Muscle layer of duodenum (tissue), 2 donors: ENCODE measurements at regions not wholly inside any gene's neighbourhood (a gene's known extent, or its start where the extent isn't known, plus 50 kb on each side); places are given as distances from the start of the nearest gene placed in this dataset.

Experiments
- H3K27ac ChIP-seq: one replicate; pipeline ENCODE4 v1.7.0; 2013; ENCODE audit warnings: mild to moderate bottlenecking, low read length
- H3K27me3 ChIP-seq: one replicate; pipeline ENCODE4 v1.7.0; 2013; ENCODE audit warnings: low read depth, mild to moderate bottlenecking, control low read depth, low read length
- H3K36me3 ChIP-seq, 2 donors: one replicate each; pipeline ENCODE4 v1.7.0; 2013; ENCODE audit warnings: low read length in 2 of 2, control low read depth in 1 of 2, mild to moderate bottlenecking in 1 of 2; ENCODE audit not compliant: insufficient read depth in 2 of 2, control insufficient read depth in 1 of 2
- H3K4me1 ChIP-seq, 2 donors: one replicate each; pipeline ENCODE4 v1.7.0; 2013; ENCODE audit warnings: low read length in 2 of 2, mild to moderate bottlenecking in 2 of 2, control low read depth in 1 of 2, moderate library complexity in 1 of 2; ENCODE audit not compliant: insufficient read depth in 2 of 2, control insufficient read depth in 1 of 2
- H3K4me3 ChIP-seq, 2 donors: one replicate each; pipeline ENCODE4 v1.7.0; 2013; ENCODE audit warnings: low read length in 2 of 2, low read depth in 1 of 2, mild to moderate bottlenecking in 1 of 2
- H3K9me3 ChIP-seq, 2 donors: one replicate each; pipeline ENCODE4 v1.7.0; 2013; ENCODE audit warnings: low read length in 2 of 2, control low read depth in 1 of 2, mild to moderate bottlenecking in 1 of 2; ENCODE audit not compliant: control insufficient read depth in 1 of 2
- donor health status: healthy.

GRCh38 chrX:39519566-39520301, 578.0 kb downstream of the BCOR start:
- H3K36me3 ChIP-seq = no peaks in the 10 kb centered on the region
- H3K27ac ChIP-seq = no peak overlapping the region
- H3K4me1 ChIP-seq = peaks cover 0 to 10% of the 10 kb centered on the region in 2 donors
- no peaks in the 10 kb centered on the region for H3K27me3 ChIP-seq
- H3K9me3 ChIP-seq = peaks cover 0 to 2% of the 10 kb centered on the region in 2 donors
- H3K4me3 ChIP-seq = no peak overlapping the region

DNA sequence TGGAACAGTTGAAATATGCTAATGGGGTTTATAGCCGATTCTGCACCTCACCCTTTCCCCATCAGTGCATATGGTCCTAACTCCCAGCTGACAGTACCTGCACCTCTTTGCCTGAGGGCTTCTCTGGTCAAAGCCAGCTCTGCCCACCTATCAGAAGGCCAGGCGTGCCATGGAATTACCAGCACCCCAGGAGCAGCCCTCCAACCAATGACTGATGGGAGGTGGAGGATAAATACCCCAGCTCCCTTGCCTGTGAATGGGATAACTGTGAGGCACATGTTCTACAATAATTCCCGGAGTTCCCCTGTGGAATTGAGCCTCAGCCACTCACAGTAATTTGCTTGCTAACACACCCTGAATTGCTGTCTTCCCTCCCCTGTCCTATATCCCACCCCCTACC, 572.0 kb downstream of the BCOR start:
- no peaks in the 10 kb centered on the region for H3K36me3 ChIP-seq
- no peaks in the 10 kb centered on the region for H3K27me3 ChIP-seq
- H3K4me1 ChIP-seq = no peaks in the 10 kb centered on the region
- H3K27ac ChIP-seq = no peak overlapping the region
- no peak overlapping the region for H3K4me3 ChIP-seq
- H3K9me3 ChIP-seq = peaks cover 0 to 2% of the 10 kb centered on the region in 2 donors

DNA sequence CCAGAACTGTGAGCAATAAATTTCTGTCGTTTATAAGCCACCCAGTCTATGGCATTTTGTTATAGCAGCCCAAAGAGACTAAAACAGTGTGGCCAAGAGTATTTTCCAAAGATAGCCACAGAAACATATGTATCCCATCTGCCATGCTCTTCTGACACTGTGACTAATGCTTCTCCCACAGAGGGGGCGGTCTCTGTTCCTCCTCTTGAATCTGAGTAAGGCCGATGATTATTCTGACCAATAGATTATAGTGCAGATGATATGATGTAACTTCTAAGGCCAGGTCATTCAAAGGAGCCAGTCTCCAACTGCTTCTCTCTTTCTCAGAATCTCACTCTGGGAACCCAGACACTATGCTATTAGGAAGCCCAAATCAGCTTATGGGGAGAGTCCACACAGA, 570.7 kb downstream of the BCOR start:
- H3K9me3 ChIP-seq = peaks cover 0 to 2% of the 10 kb centered on the region in 2 donors
- H3K27ac ChIP-seq = no peak overlapping the region
- H3K36me3 ChIP-seq = no peaks in the 10 kb centered on the region
- H3K4me1 ChIP-seq = no peaks in the 10 kb centered on the region
- no peaks in the 10 kb centered on the region for H3K27me3 ChIP-seq
- no peak overlapping the region for H3K4me3 ChIP-seq

- H3K36me3 ChIP-seq = no peaks in the 10 kb centered on the region
- no peaks in the 10 kb centered on the region for H3K27me3 ChIP-seq
- no peak overlapping the region for H3K27ac ChIP-seq
These were observed 569.4 kb downstream of the BCOR start for GRCh38 chrX:39528161-39528916.

GRCh38 chrX:39532761-39533160, 565.0 kb downstream of the BCOR start:
- no peaks in the 10 kb centered on the region for H3K4me1 ChIP-seq
- H3K27ac ChIP-seq = no peak overlapping the region
- H3K27me3 ChIP-seq = no peaks in the 10 kb centered on the region
- no peaks in the 10 kb centered on the region for H3K36me3 ChIP-seq
- no peaks in the 10 kb centered on the region for H3K9me3 ChIP-seq
- H3K4me3 ChIP-seq = no peak overlapping the region

More at GRCh38 chrX:39528161-39528916, 569.4 kb downstream of the BCOR start:
- Histone ChIP-seq H3K4me1 (no peaks in the 10 kb centered on the region), H3K4me3 (no peak overlapping the region), H3K9me3 (peaks cover 0 to 2% of the 10 kb centered on the region in 2 donors)

DNA sequence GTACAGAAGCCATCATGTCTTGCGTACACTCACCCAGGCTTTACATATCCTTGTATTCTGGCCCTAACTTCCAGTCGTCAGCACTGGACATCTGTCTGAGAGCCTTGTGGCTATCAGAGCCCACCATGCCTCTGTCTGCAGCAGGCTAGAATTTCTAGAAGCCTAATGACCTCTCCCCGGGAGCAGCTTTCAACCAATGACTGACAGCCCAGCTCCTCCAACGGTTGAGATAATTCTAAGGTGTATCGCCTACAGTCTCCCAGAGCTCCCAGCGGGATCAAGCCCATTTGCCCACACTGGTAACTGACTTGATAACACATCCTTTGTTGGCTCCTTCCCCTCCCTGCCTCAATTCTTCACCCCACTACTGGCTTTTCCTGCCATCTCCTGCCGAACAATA, 562.8 kb downstream of the BCOR start:
- H3K9me3 ChIP-seq = no peaks in the 10 kb centered on the region
- no peak overlapping the region for H3K27ac ChIP-seq
- no peak overlapping the region for H3K4me3 ChIP-seq
- H3K27me3 ChIP-seq = no peaks in the 10 kb centered on the region
- H3K36me3 ChIP-seq = no peaks in the 10 kb centered on the region
- no peaks in the 10 kb centered on the region for H3K4me1 ChIP-seq

DNA sequence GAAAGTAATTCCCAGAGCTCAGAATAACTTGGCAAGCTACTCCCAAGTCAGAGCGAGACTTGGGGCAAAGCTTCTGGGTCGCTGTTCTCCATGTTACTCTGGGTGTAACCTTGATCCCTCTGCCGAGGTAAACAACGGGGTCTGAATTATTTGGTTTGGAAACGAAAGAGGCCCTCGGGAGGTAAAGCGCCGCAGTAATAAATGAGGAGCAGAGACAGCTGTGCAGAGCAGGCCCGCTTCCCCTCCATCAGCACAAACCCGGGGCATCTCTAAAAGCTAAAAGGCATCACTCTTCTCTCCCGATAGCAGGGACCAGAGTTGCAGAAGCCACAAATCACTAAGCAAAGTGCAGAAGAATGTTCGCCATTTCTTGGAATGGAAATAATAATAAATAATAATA, 561.5 kb downstream of the BCOR start:
- Histone ChIP-seq H3K27ac (no peak overlapping the region), H3K4me1 (no peaks in the 10 kb centered on the region), H3K36me3 (no peaks in the 10 kb centered on the region), H3K4me3 (no peak overlapping the region), H3K9me3 (no peaks in the 10 kb centered on the region), H3K27me3 (no peaks in the 10 kb centered on the region)

GRCh38 chrX:39541881-39542280, 555.9 kb downstream of the BCOR start:
- Histone ChIP-seq H3K36me3 (no peaks in the 10 kb centered on the region), H3K4me3 (no peak overlapping the region), H3K9me3 (no peaks in the 10 kb centered on the region), H3K27ac (no peak overlapping the region), H3K27me3 (no peaks in the 10 kb centered on the region), H3K4me1 (no peaks in the 10 kb centered on the region)

GRCh38 chrX:39542316-39542715, 555.4 kb downstream of the BCOR start:
- no peaks in the 10 kb centered on the region for H3K4me1 ChIP-seq
- no peaks in the 10 kb centered on the region for H3K27me3 ChIP-seq
- H3K9me3 ChIP-seq = no peaks in the 10 kb centered on the region
- no peak overlapping the region for H3K4me3 ChIP-seq
- no peak overlapping the region for H3K27ac ChIP-seq
- no peaks in the 10 kb centered on the region for H3K36me3 ChIP-seq

GRCh38 chrX:39550795-39551361, 546.9 kb downstream of the BCOR start:
- Histone ChIP-seq H3K4me1 (no peaks in the 10 kb centered on the region), H3K9me3 (no peaks in the 10 kb centered on the region), H3K4me3 (no peak overlapping the region), H3K27me3 (no peaks in the 10 kb centered on the region), H3K27ac (no peak overlapping the region), H3K36me3 (no peaks in the 10 kb centered on the region)

GRCh38 chrX:39551762-39552161, 546.0 kb downstream of the BCOR start:
- Histone ChIP-seq H3K4me3 (no peak overlapping the region), H3K27ac (no peak overlapping the region), H3K36me3 (no peaks in the 10 kb centered on the region), H3K4me1 (no peaks in the 10 kb centered on the region), H3K9me3 (no peaks in the 10 kb centered on the region), H3K27me3 (no peaks in the 10 kb centered on the region)
